ENCODE measurements at regions not wholly inside any gene's neighbourhood (a gene's known extent, or its start where the extent isn't known, plus 50 kb on each side); places are given as distances from the start of the nearest gene placed in this dataset.

DNA sequence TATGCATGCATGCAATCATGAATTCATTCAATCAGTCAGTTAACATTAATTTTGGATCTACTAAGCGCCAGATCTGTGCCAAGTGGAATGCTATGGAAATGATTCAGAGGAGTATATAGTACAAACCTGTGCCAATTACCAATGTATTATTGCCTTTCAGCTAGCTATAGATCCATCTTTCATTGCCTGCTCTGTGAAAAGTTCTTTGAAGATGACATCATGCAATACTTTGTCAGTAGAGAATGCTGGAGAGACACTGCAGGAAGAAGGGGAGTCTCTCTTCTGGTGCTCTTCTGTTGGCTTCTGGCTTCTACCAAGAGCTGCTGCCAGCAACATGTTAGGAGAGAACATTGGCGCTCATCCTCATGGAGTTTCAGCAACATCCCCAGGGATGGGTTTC is 81.0 kb upstream of the LMCD1 start:
- DNase-seq (ENCODE audit: low read depth in 2 of 2): peak in 1 of 2 donors; percentile 20
- Histone ChIP-seq H3K36me3 (ENCODE audit: control insufficient read depth, insufficient read depth, low read length) (no peaks in the 10 kb centered on the region), H3K4me1 (ENCODE audit: control insufficient read depth, extremely low read depth, insufficient read depth, low read length) (no peaks in the 10 kb centered on the region), H3K4me2 (ENCODE audit: extremely low read depth, insufficient read depth, low read length) (no peak overlapping the region), H3K9me3 (ENCODE audit: control insufficient read depth, insufficient read depth, low read depth, low read length) (no peaks in the 10 kb centered on the region), H3K27me3 (ENCODE audit: control insufficient read depth, insufficient read depth, low read length) (no peaks in the 10 kb centered on the region), H3K27ac (ENCODE audit: insufficient read depth, low read length) (no peak overlapping the region), H4K20me1 (ENCODE audit: control insufficient read depth, extremely low read depth, insufficient read depth, low read length) (no peaks in the 10 kb centered on the region), H3K4me3 (replicated peaks in 1 of 4; ENCODE audit: control extremely low read depth in 1 of 4, insufficient read depth in 1 of 4, low read depth in 3 of 4, low read length in 4 of 4) (no peak overlapping the region), H3K79me2 (ENCODE audit: control insufficient read depth, insufficient read depth, low read length) (no peaks in the 10 kb centered on the region), H2AFZ (ENCODE audit: low read length) (no peak overlapping the region), H3K9ac (ENCODE audit: insufficient read depth, low read length) (no peak overlapping the region)
- TF ChIP-seq CTCF (conservative IDR thresholded peaks at IDR 0.05 in 1 of 2, IDR thresholded peaks at IDR 0.05 in 1 of 2; ENCODE audit: low read depth in 1 of 2, low read length in 2 of 2) (no peak), EZH2 (IDR thresholded peaks at IDR 0.05; ENCODE audit: low read length, missing control alignments) (no peak)

GRCh38 chr3:8421267-8421666 is 80.4 kb upstream of the LMCD1 start:
- Histone ChIP-seq H2AFZ (ENCODE audit: low read length) (no peak overlapping the region), H3K4me3 (replicated peaks in 1 of 4; ENCODE audit: control extremely low read depth in 1 of 4, insufficient read depth in 1 of 4, low read depth in 3 of 4, low read length in 4 of 4) (no peak overlapping the region), H3K27ac (ENCODE audit: insufficient read depth, low read length) (no peak overlapping the region), H4K20me1 (ENCODE audit: control insufficient read depth, extremely low read depth, insufficient read depth, low read length) (no peaks in the 10 kb centered on the region), H3K9me3 (ENCODE audit: control insufficient read depth, insufficient read depth, low read depth, low read length) (no peaks in the 10 kb centered on the region), H3K9ac (ENCODE audit: insufficient read depth, low read length) (no peak overlapping the region), H3K4me1 (ENCODE audit: control insufficient read depth, extremely low read depth, insufficient read depth, low read length) (no peaks in the 10 kb centered on the region), H3K27me3 (ENCODE audit: control insufficient read depth, insufficient read depth, low read length) (no peaks in the 10 kb centered on the region), H3K36me3 (ENCODE audit: control insufficient read depth, insufficient read depth, low read length) (no peaks in the 10 kb centered on the region), H3K79me2 (ENCODE audit: control insufficient read depth, insufficient read depth, low read length) (no peaks in the 10 kb centered on the region), H3K4me2 (ENCODE audit: extremely low read depth, insufficient read depth, low read length) (no peak overlapping the region)
- no peak for DNase-seq (ENCODE audit: low read depth in 2 of 2)
- TF ChIP-seq EZH2 (IDR thresholded peaks at IDR 0.05; ENCODE audit: low read length, missing control alignments) (no peak), CTCF (conservative IDR thresholded peaks at IDR 0.05 in 1 of 2, IDR thresholded peaks at IDR 0.05 in 1 of 2; ENCODE audit: low read depth in 1 of 2, low read length in 2 of 2) (no peak)

DNA sequence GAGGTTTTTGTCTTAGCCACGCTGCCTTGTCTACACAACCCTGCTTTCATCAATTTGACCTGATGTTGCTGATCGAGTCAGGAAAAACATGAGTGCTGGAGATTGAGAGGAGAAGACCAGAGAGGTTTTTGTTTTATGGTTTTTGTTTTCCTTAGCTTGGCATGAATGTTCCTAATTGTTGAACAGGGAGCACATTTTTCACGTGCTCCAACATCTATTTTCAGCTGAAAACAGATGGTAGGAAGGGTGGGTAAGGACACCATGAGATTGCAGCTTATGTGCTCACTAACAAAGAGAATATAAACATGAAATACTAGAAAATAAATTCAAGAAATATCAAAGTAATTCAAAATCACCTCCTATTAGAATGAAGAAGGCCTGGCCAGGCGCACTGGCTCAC is 79.9 kb upstream of the LMCD1 start:
- Histone ChIP-seq H3K4me1 (ENCODE audit: control insufficient read depth, extremely low read depth, insufficient read depth, low read length) (no peaks in the 10 kb centered on the region), H3K27me3 (ENCODE audit: control insufficient read depth, insufficient read depth, low read length) (peaks cover under 1% of the 10 kb centered on the region), H2AFZ (ENCODE audit: low read length) (no peak overlapping the region), H3K4me2 (ENCODE audit: extremely low read depth, insufficient read depth, low read length) (no peak overlapping the region), H3K79me2 (ENCODE audit: control insufficient read depth, insufficient read depth, low read length) (no peaks in the 10 kb centered on the region), H3K27ac (ENCODE audit: insufficient read depth, low read length) (no peak overlapping the region), H3K36me3 (ENCODE audit: control insufficient read depth, insufficient read depth, low read length) (no peaks in the 10 kb centered on the region), H3K9me3 (ENCODE audit: control insufficient read depth, insufficient read depth, low read depth, low read length) (no peaks in the 10 kb centered on the region), H4K20me1 (ENCODE audit: control insufficient read depth, extremely low read depth, insufficient read depth, low read length) (no peaks in the 10 kb centered on the region), H3K4me3 (replicated peaks in 1 of 4; ENCODE audit: control extremely low read depth in 1 of 4, insufficient read depth in 1 of 4, low read depth in 3 of 4, low read length in 4 of 4) (no peak overlapping the region), H3K9ac (ENCODE audit: insufficient read depth, low read length) (no peak overlapping the region)
- TF ChIP-seq CTCF (conservative IDR thresholded peaks at IDR 0.05 in 1 of 2, IDR thresholded peaks at IDR 0.05 in 1 of 2; ENCODE audit: low read depth in 1 of 2, low read length in 2 of 2) (no peak), EZH2 (IDR thresholded peaks at IDR 0.05; ENCODE audit: low read length, missing control alignments) (no peak)
- DNase-seq (ENCODE audit: low read depth in 2 of 2): no peak
